Liver (tissue), 8 donors: ENCODE measurements at regions not wholly inside any gene's neighbourhood (a gene's known extent, or its start where the extent isn't known, plus 50 kb on each side); places are given as distances from the start of the nearest gene placed in this dataset.

Experiments
- DNase-seq: peaks from one replicate; pipeline ENCODE4 v3.0.0-alpha.2; 2017; ENCODE audit warnings: low spot score
- H3K27ac ChIP-seq, 2 donors: one replicate each; pipeline ENCODE4 v1.7.0; 2013; ENCODE audit warnings: inconsistent platforms in 2 of 2, low read length in 2 of 2, control low read depth in 1 of 2, low read depth in 1 of 2, mild to moderate bottlenecking in 1 of 2
- H3K27me3 ChIP-seq, 4 donors: one replicate each; pipeline versions ENCODE4 v1.6.1 to v1.7.0; 2013; ENCODE audit warnings: low read length in 3 of 4, inconsistent platforms in 1 of 4, mild to moderate bottlenecking in 1 of 4, moderate library complexity in 1 of 4; ENCODE audit not compliant: control insufficient read depth in 4 of 4, insufficient read depth in 4 of 4
- H3K36me3 ChIP-seq, 4 donors: one replicate each; pipeline versions ENCODE4 v1.6.1 to v1.7.0; 2013; ENCODE audit warnings: low read length in 3 of 4, mild to moderate bottlenecking in 3 of 4, low read depth in 1 of 4, moderate library complexity in 1 of 4; ENCODE audit not compliant: control insufficient read depth in 4 of 4, insufficient read depth in 3 of 4
- H3K4me1 ChIP-seq, 4 donors: one replicate each; pipeline versions ENCODE4 v1.6.1 to v1.7.0; 2013; ENCODE audit warnings: low read length in 3 of 4, mild to moderate bottlenecking in 3 of 4, moderate library complexity in 1 of 4; ENCODE audit not compliant: control insufficient read depth in 4 of 4, insufficient read depth in 4 of 4
- H3K4me3 ChIP-seq, 3 donors: one replicate each; pipeline versions ENCODE4 v1.6.1 to v1.7.0; 2013; ENCODE audit warnings: low read length in 3 of 3, control low read depth in 1 of 3, low read depth in 1 of 3, mild to moderate bottlenecking in 1 of 3
- H3K9ac ChIP-seq, 2 donors: one replicate each; pipeline ENCODE4 v1.7.0; 2013; ENCODE audit warnings: low read length in 2 of 2, mild to moderate bottlenecking in 2 of 2, moderate library complexity in 2 of 2, control low read depth in 1 of 2, low read depth in 1 of 2
- H3K9me3 ChIP-seq, 4 donors: one replicate each; pipeline versions ENCODE4 v1.6.1 to v1.7.0; 2013; ENCODE audit warnings: low read length in 3 of 4; ENCODE audit not compliant: control insufficient read depth in 4 of 4
- EGR1 ChIP-seq, 2 donors: IDR thresholded peaks; 2 replicates each; pipeline ENCODE4 v1.6.1; 2016 to 2018; ENCODE audit warnings: antibody characterized with exemption in 2 of 2, low read depth in 2 of 2
- FOXA1 ChIP-seq: IDR thresholded peaks from 2 replicates; pipeline ENCODE4 v1.6.1; 2016; ENCODE audit warnings: antibody characterized with exemption
- FOXA2 ChIP-seq: IDR thresholded peaks from 2 replicates; pipeline ENCODE4 v1.6.1; 2016; ENCODE audit warnings: antibody characterized with exemption
- GABPA ChIP-seq, 2 donors: IDR thresholded peaks in 1 of 2; conservative IDR thresholded peaks in 1 of 2; 2 replicates each; pipeline ENCODE4 v1.6.1; 2016; ENCODE audit warnings: antibody characterized with exemption in 2 of 2, mild to moderate bottlenecking in 1 of 2, moderate library complexity in 1 of 2
- HNF4A ChIP-seq, 2 donors: conservative IDR thresholded peaks; 2 replicates each; pipeline ENCODE4 v1.6.1; 2016; ENCODE audit warnings: antibody characterized with exemption in 2 of 2, mild to moderate bottlenecking in 2 of 2
- HNF4G ChIP-seq: IDR thresholded peaks from 2 replicates; pipeline ENCODE4 v1.6.1; 2016; ENCODE audit warnings: antibody characterized with exemption
- RAD21 ChIP-seq, 2 donors: IDR thresholded peaks; 2 replicates each; pipeline ENCODE4 v1.6.1; 2016; ENCODE audit warnings: antibody characterized with exemption in 2 of 2, mild to moderate bottlenecking in 2 of 2
- RXRA ChIP-seq, 2 donors: IDR thresholded peaks; 2 replicates each; pipeline ENCODE4 v1.6.1; 2017 to 2018; ENCODE audit warnings: antibody characterized with exemption in 2 of 2, mild to moderate bottlenecking in 1 of 2
- SP1 ChIP-seq: IDR thresholded peaks from 2 replicates; pipeline ENCODE4 v1.6.1; 2018; ENCODE audit warnings: antibody characterized with exemption, mild to moderate bottlenecking
- WGBS: extraction: QIAGEN DNeasy Blood & Tissue Kit; methylation state at CpG from one replicate; pipeline ENCODE4 v1.1.7; 2013; 5-methylcytosine and 5-hydroxymethylcytosine counted together
- TF ChIP-seq, protein P1 (sequence below): IDR thresholded peaks from 2 replicates; pipeline ENCODE4 v1.6.1; 2016; ENCODE audit warnings: antibody characterized with exemption, mild to moderate bottlenecking
- TF ChIP-seq, protein P2 (sequence below): fragments of 150-350 bp; IDR thresholded peaks from 2 replicates; pipeline ENCODE4 v1.5.1; 2017; ENCODE audit warnings: improper control_type of control experiment, low read depth, low read length; ENCODE audit not compliant: missing input control
- donor health status: healthy.
- donor health status: healthy.
- donor health status: healthy.
- donor health status: healthy.
- donor health status: healthy.

DNA sequence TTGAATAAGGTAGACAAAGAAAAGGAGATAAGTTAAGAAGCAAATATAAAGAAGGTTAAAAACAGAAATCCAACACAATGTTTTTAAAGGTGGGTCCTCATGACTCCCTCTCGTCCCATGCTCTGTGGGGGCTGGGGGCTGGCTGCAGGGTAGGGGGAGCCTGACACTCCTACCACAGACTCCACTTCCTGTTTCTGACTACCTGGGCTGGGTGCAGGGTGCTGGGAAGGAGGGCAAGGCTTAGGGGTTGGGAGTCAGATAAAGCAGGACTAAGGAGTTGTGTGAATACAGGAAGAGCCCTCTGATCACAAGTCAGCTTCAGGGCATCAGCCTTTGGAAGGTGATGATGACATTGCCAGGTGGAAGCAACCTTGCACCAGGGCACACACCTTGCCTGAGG, 277.0 kb upstream of the SGK1 start:
- Histone ChIP-seq H3K9ac (no peak overlapping the region), H3K27ac (no peak overlapping the region), H3K27me3 (no peaks in the 10 kb centered on the region), H3K4me1 (peaks cover 0 to 7% (median 2%) of the 10 kb centered on the region in 4 donors), H3K4me3 (no peak overlapping the region), H3K9me3 (no peaks in the 10 kb centered on the region), H3K36me3 (no peaks in the 10 kb centered on the region)
- 98% methylated on average over 1 of the region's 1 CpG for WGBS
- TF ChIP-seq HNF4G: no peak
- TF ChIP-seq RXRA (IDR thresholded peaks at IDR 0.05): no peak
- TF ChIP-seq RAD21 (IDR thresholded peaks at IDR 0.05): no peak
- no peak for TF ChIP-seq FOXA1
- no peak for TF ChIP-seq SP1
- no peak for TF ChIP-seq EGR1 (IDR thresholded peaks at IDR 0.05; ENCODE audit: low read depth in 2 of 2)
- no peak for DNase-seq

DNA sequence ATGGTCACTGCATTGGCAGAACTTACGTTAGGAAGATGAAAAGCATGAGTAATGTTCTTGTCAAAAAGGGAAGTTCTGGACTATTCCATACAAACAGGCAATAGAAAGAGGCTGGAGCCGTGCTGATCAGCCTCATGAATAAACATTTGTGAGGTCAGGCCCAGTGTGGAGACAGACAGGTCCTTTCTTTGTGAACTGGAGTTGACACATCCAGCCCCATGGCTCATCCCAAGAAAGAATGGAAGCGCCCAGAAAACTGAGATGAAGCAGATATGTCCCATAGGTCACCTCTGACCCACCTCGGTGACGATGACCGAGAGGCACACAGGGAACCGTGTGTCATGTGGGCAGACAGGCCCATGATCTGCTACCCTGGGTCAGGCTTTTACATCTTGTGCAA, 276.0 kb upstream of the SGK1 start:
- H3K27me3 ChIP-seq: no peaks in the 10 kb centered on the region
- TF ChIP-seq RAD21 (IDR thresholded peaks at IDR 0.05): no peak
- no peak for TF ChIP-seq HNF4G
- TF ChIP-seq FOXA1: no peak
- TF ChIP-seq, protein P1, sequence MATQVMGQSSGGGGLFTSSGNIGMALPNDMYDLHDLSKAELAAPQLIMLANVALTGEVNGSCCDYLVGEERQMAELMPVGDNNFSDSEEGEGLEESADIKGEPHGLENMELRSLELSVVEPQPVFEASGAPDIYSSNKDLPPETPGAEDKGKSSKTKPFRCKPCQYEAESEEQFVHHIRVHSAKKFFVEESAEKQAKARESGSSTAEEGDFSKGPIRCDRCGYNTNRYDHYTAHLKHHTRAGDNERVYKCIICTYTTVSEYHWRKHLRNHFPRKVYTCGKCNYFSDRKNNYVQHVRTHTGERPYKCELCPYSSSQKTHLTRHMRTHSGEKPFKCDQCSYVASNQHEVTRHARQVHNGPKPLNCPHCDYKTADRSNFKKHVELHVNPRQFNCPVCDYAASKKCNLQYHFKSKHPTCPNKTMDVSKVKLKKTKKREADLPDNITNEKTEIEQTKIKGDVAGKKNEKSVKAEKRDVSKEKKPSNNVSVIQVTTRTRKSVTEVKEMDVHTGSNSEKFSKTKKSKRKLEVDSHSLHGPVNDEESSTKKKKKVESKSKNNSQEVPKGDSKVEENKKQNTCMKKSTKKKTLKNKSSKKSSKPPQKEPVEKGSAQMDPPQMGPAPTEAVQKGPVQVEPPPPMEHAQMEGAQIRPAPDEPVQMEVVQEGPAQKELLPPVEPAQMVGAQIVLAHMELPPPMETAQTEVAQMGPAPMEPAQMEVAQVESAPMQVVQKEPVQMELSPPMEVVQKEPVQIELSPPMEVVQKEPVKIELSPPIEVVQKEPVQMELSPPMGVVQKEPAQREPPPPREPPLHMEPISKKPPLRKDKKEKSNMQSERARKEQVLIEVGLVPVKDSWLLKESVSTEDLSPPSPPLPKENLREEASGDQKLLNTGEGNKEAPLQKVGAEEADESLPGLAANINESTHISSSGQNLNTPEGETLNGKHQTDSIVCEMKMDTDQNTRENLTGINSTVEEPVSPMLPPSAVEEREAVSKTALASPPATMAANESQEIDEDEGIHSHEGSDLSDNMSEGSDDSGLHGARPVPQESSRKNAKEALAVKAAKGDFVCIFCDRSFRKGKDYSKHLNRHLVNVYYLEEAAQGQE: no peak
- TF ChIP-seq FOXA2: no peak
- WGBS: 86% methylated on average over 7 of the region's 7 CpGs
- DNase-seq: no peak
- no peaks in the 10 kb centered on the region for H3K36me3 ChIP-seq
- H3K4me3 ChIP-seq: no peak overlapping the region
- H3K9ac ChIP-seq: no peak overlapping the region
- H3K4me1 ChIP-seq: peaks cover 0 to under 1% (median 0%) of the 10 kb centered on the region in 4 donors
- H3K9me3 ChIP-seq: no peaks in the 10 kb centered on the region
- H3K27ac ChIP-seq: no peak overlapping the region

DNA sequence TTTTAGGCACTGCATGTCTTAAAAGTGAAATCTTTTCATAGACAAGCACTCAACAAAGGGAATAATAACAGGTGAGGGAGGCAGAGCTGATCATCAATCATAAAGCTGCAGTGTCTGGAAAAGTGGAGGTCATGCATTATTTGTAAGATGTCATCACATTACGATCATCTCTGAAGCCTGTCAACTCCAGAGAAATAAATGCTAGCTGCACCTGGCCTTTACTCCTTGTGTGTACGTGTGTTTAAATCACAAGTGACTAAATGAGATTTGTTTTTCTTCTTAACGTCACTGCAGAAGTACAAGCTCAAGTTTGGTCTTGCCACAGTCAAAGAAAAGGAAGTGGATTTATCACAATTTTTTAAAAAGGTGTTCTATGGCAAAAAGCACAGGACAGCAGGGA, 275.5 kb upstream of the SGK1 start:
- no peak overlapping the region for H3K27ac ChIP-seq
- no peaks in the 10 kb centered on the region for H3K4me1 ChIP-seq
- H3K27me3 ChIP-seq: no peaks in the 10 kb centered on the region
- H3K9me3 ChIP-seq: no peaks in the 10 kb centered on the region
- 83% methylated on average over 3 of the region's 3 CpGs for WGBS
- no peak for DNase-seq
- H3K4me3 ChIP-seq: no peak overlapping the region
- TF ChIP-seq, protein P2, sequence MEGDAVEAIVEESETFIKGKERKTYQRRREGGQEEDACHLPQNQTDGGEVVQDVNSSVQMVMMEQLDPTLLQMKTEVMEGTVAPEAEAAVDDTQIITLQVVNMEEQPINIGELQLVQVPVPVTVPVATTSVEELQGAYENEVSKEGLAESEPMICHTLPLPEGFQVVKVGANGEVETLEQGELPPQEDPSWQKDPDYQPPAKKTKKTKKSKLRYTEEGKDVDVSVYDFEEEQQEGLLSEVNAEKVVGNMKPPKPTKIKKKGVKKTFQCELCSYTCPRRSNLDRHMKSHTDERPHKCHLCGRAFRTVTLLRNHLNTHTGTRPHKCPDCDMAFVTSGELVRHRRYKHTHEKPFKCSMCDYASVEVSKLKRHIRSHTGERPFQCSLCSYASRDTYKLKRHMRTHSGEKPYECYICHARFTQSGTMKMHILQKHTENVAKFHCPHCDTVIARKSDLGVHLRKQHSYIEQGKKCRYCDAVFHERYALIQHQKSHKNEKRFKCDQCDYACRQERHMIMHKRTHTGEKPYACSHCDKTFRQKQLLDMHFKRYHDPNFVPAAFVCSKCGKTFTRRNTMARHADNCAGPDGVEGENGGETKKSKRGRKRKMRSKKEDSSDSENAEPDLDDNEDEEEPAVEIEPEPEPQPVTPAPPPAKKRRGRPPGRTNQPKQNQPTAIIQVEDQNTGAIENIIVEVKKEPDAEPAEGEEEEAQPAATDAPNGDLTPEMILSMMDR: no peak
- no peak for TF ChIP-seq HNF4A (conservative IDR thresholded peaks at IDR 0.05)
- no peak for TF ChIP-seq EGR1 (IDR thresholded peaks at IDR 0.05; ENCODE audit: low read depth in 2 of 2)
- no peak for TF ChIP-seq FOXA1
- no peak for TF ChIP-seq RAD21 (IDR thresholded peaks at IDR 0.05)
- TF ChIP-seq SP1: no peak
- no peak for TF ChIP-seq GABPA (IDR thresholded peaks at IDR 0.05 in 1 of 2, conservative IDR thresholded peaks at IDR 0.05 in 1 of 2)
- no peak for TF ChIP-seq RXRA (IDR thresholded peaks at IDR 0.05)
- TF ChIP-seq HNF4G: no peak
- TF ChIP-seq FOXA2: no peak
- H3K36me3 ChIP-seq: no peaks in the 10 kb centered on the region
- no peak overlapping the region for H3K9ac ChIP-seq
